Kidney (tissue), 13 donors: ENCODE measurements at regions not wholly inside any gene's neighbourhood (a gene's known extent, or its start where the extent isn't known, plus 50 kb on each side); places are given as distances from the start of the nearest gene placed in this dataset.

Experiments used
- DNase-seq, 5 donors: peaks; one replicate each; pipeline ENCODE4 v3.0.0-alpha.2; 2013 to 2020
- FAIRE-seq: peaks from 2 replicates; lab custom pipeline; 2012; peaks lifted over from hg19 to GRCh38; lab: Jason Lieb, UNC
- H3K27ac ChIP-seq, 2 donors: one replicate each; pipeline ENCODE4 v1.7.0; 2013; ENCODE audit warnings: low read depth in 2 of 2, low read length in 2 of 2, inconsistent platforms in 1 of 2
- H3K27me3 ChIP-seq: one replicate; pipeline ENCODE4 v1.7.1; 2013; ENCODE audit warnings: low read length, inconsistent platforms; ENCODE audit not compliant: control insufficient read depth, insufficient read depth
- H3K36me3 ChIP-seq, 3 donors: one replicate each; pipeline versions ENCODE4 v1.7.0 to v1.7.1; 2013; ENCODE audit warnings: low read length in 3 of 3, control low read depth in 1 of 3, inconsistent platforms in 1 of 3; ENCODE audit not compliant: insufficient read depth in 3 of 3, control insufficient read depth in 2 of 3
- H3K4me1 ChIP-seq, 3 donors: one replicate each; pipeline versions ENCODE4 v1.7.0 to v1.7.1; 2013; ENCODE audit warnings: low read length in 3 of 3, inconsistent platforms in 1 of 3, low read depth in 1 of 3; ENCODE audit not compliant: control insufficient read depth in 2 of 3, insufficient read depth in 2 of 3
- H3K4me3 ChIP-seq, 3 donors: one replicate each; pipeline versions ENCODE4 v1.7.0 to v1.8.1; 2013; ENCODE audit warnings: low read length in 3 of 3, control low read depth in 1 of 3, inconsistent platforms in 1 of 3
- H3K9ac ChIP-seq, 3 donors: one replicate each; pipeline versions ENCODE4 v1.7.0 to v1.7.1; 2013; ENCODE audit warnings: low read length in 3 of 3, control low read depth in 1 of 3, inconsistent platforms in 1 of 3
- H3K9me3 ChIP-seq, 3 donors: one replicate each; pipeline versions ENCODE4 v1.7.0 to v1.7.1; 2013; ENCODE audit warnings: low read length in 3 of 3, control low read depth in 1 of 3, inconsistent platforms in 1 of 3; ENCODE audit not compliant: control insufficient read depth in 2 of 3, insufficient read depth in 1 of 3
- intact Hi-C: fragments of 100-400 bp; cut with DNase I; formaldehyde crosslinking; loops from one replicate; pipeline ENCODE4 v1.11.1; 2022
- TF ChIP-seq, protein P1 (sequence below): IDR thresholded peaks from 3 replicates; pipeline ENCODE4 v1.5.1; 2012; ENCODE audit warnings: mild to moderate bottlenecking, moderate library complexity, borderline replicate concordance; ENCODE audit not compliant: insufficient read depth; ENCODE audit errors: extremely low read depth
- donor health status: control.
- donor health status: control.
- donor health status: control.
- donor health status: control.
- donor health status: control.
- donor health status: DM: yes; HTN: yes; CAD: no.
- donor health status: Normal renal cell carcinoma (clear cell type).

DNA sequence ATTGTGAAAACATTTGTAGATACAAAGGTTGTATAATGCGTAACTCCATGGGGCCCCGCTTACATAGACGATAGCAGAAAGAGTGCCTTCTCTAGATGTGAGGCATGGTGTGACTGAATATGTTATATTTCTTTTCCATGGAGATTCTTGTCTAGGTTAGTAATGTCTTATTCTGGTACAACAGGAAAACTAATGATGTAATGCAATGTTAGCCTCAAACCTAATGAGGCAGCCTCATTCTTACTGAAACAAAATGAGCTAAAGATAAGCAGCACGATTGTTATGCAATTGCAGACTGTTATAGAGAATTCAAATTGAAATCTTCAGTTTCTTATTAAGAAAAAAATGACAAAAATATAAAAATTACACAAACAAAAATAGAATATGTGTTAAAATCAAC is 171.1 kb upstream of the ANKRD50 start:
- Histone ChIP-seq H3K4me1 (no peaks in the 10 kb centered on the region), H3K36me3 (no peaks in the 10 kb centered on the region), H3K4me3 (no peak overlapping the region), H3K9ac (no peak overlapping the region), H3K9me3 (no peaks in the 10 kb centered on the region), H3K27ac (no peak overlapping the region), H3K27me3 (no peaks in the 10 kb centered on the region)
- FAIRE-seq (no peak), DNase-seq (no peak)
- intact Hi-C loops, result no loop called here
- TF ChIP-seq, protein P1, sequence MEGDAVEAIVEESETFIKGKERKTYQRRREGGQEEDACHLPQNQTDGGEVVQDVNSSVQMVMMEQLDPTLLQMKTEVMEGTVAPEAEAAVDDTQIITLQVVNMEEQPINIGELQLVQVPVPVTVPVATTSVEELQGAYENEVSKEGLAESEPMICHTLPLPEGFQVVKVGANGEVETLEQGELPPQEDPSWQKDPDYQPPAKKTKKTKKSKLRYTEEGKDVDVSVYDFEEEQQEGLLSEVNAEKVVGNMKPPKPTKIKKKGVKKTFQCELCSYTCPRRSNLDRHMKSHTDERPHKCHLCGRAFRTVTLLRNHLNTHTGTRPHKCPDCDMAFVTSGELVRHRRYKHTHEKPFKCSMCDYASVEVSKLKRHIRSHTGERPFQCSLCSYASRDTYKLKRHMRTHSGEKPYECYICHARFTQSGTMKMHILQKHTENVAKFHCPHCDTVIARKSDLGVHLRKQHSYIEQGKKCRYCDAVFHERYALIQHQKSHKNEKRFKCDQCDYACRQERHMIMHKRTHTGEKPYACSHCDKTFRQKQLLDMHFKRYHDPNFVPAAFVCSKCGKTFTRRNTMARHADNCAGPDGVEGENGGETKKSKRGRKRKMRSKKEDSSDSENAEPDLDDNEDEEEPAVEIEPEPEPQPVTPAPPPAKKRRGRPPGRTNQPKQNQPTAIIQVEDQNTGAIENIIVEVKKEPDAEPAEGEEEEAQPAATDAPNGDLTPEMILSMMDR, result no peak

DNA sequence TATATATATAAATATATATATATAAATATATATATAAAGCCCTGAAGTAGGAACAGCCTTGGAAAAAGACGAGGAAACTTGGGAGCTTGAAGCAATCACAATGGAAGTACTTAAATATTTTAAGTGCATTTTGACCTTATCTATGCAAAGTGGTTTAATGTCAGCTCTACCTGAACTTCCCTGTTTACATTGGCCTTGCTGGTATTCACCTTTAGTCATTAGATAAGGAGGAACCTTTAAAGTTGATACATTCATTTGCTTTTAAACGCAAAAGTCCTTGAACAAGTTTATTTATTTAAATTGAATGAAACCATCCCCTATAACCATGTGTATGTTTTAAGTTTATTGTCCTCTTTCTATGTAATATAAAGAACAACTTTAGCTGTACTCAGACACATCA is 166.7 kb upstream of the ANKRD50 start:
- H3K27me3 ChIP-seq, result no peaks in the 10 kb centered on the region
- H3K9me3 ChIP-seq, result peaks cover 0 to 4% (median 0%) of the 10 kb centered on the region in 3 donors
- DNase-seq, result no peak
- no peaks in the 10 kb centered on the region for H3K4me1 ChIP-seq
- TF ChIP-seq, protein P1, result no peak
- no peaks in the 10 kb centered on the region for H3K36me3 ChIP-seq
- intact Hi-C loops, result no loop called here
- no peak overlapping the region for H3K27ac ChIP-seq
- no peak for FAIRE-seq
- no peak overlapping the region for H3K4me3 ChIP-seq
- H3K9ac ChIP-seq, result no peak overlapping the region

DNA sequence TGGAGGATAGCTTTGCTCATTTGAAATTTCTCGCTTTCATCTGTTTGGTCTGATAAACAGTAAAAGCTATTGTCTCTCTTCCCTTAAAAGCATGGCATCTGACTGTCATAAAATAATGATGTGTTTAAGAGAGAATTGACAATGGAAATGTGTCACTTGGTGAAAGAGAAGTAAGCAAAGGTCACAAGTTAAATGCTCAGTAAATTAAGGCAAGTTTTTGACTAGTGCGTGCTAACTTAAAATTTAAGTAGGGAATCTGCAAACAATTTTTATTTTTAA is 161.6 kb upstream of the ANKRD50 start:
- intact Hi-C loops, result no loop called here
- no peaks in the 10 kb centered on the region for H3K36me3 ChIP-seq
- TF ChIP-seq, protein P1, result no peak
- no peak for DNase-seq
- H3K4me1 ChIP-seq, result no peaks in the 10 kb centered on the region
- H3K27me3 ChIP-seq, result no peaks in the 10 kb centered on the region
- no peak overlapping the region for H3K27ac ChIP-seq
- H3K4me3 ChIP-seq, result no peak overlapping the region
- H3K9ac ChIP-seq, result no peak overlapping the region
- FAIRE-seq, result no peak
- peaks cover 0 to 4% (median 0%) of the 10 kb centered on the region in 3 donors for H3K9me3 ChIP-seq
